ENCODE measurements at regions not wholly inside any gene's neighbourhood (a gene's known extent, or its start where the extent isn't known, plus 50 kb on each side); places are given as distances from the start of the nearest gene placed in this dataset.
"Not testable (repeated sequence)": the region's sequence is repeated elsewhere in the genome, so short reads cannot be mapped to it uniquely, and the experiment has no call there.

GRCh38 chr4:3620365-3620764, 88.1 kb upstream of the LRPAP1 start:
- not testable (repeated sequence) for TF ChIP-seq CTCF (IDR thresholded peaks at IDR 0.05); EP300 (IDR thresholded peaks at IDR 0.05); POLR2A (IDR thresholded peaks at IDR 0.05; ENCODE audit: low read depth)
